ENCODE measurements at regions not wholly inside any gene's neighbourhood (a gene's known extent, or its start where the extent isn't known, plus 50 kb on each side); places are given as distances from the start of the nearest gene placed in this dataset.
"Not testable (repeated sequence)": the region's sequence is repeated elsewhere in the genome, so short reads cannot be mapped to it uniquely, and the experiment has no call there.

DNA sequence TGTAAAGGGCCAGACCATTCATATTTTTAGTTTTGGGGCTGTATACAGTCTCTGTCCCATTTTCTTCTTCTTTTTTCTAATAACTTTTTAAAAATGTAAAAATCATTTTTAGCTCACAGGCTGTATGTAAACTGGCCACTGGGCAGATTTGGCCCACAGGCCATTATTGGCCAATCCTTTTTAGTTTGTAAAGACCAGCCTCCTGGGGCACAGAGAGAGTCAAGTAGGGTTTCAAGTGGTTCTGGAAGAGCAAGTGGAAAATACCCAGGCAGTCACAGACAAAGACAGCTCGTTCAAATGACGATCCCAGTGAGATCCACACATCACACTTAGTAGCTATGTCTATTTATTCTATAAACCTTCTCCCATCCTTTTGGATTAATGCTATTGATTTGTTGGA lies 150.2 kb upstream of the ARHGAP20 start:
- DNase-seq, result no peak

DNA sequence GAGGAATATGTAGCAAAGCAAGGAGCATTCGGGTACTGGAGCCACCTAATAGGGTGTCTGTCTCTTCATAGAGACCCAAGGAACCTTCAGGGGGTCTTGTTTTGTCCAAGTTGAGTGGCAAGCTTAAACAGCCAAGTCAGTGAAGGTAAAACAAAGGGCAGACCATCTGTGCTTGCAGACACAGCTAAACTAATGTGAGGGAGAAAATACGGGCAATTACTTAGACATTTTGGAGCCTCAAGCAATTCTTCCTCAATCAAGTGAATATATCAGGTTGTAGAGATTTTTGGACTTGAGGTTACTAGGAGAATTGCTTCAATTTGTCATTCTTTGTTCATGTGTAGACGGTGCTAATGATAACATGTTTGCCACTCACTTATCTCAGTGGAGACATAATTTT lies 148.2 kb upstream of the ARHGAP20 start:
- DNase-seq, result no peak

DNA sequence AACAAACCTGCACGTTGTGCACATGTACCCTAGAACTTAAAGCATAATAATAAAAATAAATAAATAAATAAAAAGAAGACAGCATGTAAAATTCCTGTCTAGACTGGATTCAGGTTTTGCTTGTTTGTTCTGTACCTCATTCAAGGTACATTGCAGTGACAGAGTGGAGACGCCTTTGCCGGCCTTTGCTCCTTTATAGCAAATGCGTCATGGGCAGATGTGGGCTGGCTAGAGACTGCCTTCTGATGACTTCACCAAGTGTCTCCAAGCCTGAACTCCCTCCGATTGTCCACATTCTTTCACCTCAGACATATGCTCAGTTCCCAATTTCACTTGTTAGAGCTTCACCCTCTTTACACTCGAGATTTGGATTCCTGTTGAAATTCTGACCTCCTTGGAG lies 147.8 kb upstream of the ARHGAP20 start:
- DNase-seq, result no peak

GRCh38 chr11:110859240-110859840 lies 147.1 kb upstream of the ARHGAP20 start:
- DNase-seq, result no peak

GRCh38 chr11:110858547-110858921 lies 146.3 kb upstream of the ARHGAP20 start:
- no peak for DNase-seq

- no peak for DNase-seq
These were observed 145.8 kb upstream of the ARHGAP20 start for GRCh38 chr11:110857892-110858546.

DNA sequence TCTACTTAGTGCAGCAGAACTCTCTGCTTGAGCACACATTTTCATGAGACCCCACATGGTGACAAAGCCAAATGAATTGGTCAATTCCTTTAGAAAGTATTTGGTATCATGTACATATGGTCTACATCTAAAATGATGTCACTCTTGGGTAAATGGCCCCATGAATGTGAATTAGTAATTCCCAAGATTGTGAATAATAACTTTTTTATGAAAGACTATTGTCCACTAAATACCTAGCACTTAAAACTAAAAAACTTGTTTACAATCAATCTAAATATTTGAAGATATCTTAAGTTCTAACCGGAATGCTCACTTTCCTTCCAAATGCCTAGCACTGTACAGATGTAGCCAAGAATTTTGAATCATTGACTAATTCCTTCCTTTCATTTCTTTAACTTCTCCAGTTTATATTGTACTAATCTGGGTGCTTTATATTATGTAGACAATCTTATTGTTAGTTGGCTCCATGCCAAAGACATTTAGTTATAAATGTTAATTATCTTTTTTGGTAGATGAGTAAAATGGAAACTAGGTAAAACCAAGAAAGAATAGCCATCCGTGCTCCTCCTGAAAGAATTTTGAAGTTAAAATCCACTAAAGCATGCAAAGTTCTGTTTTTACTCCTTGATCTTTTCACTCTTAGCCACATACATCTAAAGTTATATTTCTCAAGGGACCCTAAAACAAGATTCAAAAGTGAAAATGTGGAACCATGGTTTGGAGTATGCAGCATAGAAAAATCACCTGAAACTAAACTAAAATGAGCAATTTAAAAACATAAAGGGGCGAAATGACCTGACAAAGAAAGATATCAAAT lies 145.0 kb upstream of the ARHGAP20 start:
- DNase-seq, result no peak

GRCh38 chr11:110856340-110856739 lies 144.1 kb upstream of the ARHGAP20 start:
- DNase-seq, result no peak

- DNase-seq, result no peak
These were observed 143.0 kb upstream of the ARHGAP20 start for GRCh38 chr11:110855191-110855590.

DNA sequence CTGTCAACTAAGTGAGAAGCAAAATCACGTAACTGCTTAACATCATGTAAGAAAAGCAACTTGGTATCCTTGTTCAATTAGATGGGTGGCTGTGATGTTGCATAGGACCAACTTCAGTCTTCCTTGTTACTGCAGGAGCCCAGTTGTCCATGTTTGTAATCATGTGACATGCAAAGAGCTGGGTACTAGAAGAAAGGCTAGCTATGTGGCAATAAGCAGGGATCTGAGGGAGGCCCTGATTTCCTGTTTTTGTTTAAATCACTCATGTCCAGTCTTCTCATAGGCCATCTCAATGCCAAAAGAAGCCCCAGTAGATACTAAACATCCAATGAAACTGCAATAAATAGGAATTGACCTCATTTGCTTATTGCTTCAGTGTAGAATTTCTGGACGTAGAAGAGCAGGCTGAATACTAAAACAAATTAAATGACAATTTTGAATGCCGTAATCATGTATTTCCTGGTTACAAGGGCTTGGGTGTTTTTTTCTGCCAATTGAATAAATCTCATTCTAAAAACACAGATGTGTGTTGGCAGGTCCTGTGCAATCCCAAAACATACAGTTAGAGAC lies 140.8 kb upstream of the ARHGAP20 start:
- peak; percentile 16 for DNase-seq

DNA sequence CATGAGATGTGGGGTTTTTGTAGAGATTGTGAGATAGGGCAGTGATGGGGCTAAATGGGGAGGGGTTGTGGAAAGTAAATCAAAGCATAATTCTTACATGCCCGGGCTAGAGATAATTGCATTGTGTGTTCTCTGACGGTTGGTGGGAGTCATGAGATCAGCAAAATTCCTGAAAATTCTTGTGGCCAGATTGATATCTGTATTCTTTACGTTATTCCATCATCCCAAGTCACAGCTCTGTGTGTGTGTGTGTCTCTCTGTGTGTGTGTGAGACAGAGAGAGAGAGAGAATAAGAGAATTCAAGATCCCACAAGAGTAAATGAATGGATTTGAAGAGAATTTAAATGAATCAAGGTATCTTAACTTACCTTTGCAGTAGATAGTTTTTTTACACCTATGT lies 138.6 kb upstream of the ARHGAP20 start:
- no peak for DNase-seq

DNA sequence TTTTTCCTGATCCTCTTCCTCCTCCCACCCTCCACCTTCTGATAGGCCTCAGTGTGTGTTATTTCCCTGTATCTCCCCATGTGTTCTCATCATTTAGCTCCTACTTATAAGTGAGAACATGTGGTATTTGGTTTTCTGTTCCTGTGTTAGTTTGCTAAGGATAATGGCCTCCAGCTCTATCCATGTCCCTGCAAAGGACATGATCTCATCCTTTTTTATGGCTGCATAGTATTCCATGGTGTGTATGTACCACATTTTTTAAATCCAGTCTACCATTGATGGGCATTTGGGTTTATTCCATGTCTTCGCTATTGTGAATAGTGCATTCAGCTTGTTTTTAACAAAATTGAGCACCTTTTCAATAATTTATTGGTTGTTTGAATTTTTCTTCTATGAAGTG lies 130.8 kb upstream of the ARHGAP20 start:
- DNase-seq, result not testable (repeated sequence)

GRCh38 chr11:110838808-110839207 lies 126.6 kb upstream of the ARHGAP20 start:
- no peak for DNase-seq

DNA sequence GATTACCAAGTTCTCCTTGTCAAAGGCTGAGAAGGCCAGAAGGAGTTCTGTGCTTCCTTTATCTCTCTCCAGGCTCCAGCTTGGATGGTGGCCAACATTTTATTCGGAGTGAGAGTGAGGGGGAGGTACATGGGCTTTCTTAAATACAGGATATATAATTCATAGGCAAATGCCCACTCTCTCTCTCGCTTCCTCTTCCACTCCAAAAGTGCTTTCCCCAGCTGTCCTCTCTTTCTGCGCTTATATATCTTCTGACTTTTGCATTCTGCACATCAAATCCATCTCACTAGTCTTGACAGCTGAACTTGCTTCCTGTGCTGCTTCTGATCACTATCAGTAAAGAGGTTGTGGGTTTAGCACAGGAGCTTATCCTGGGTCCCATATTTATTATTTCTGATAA lies 125.4 kb upstream of the ARHGAP20 start:
- peak; percentile 16 for DNase-seq

- DNase-seq, result peak; percentile 29
These were observed 122.9 kb upstream of the ARHGAP20 start for GRCh38 chr11:110835106-110835505.

- no peak for DNase-seq
These were observed 120.8 kb upstream of the ARHGAP20 start for GRCh38 chr11:110833033-110833484.

- no peak for DNase-seq
These were observed 120.3 kb upstream of the ARHGAP20 start for GRCh38 chr11:110832539-110832938.

DNA sequence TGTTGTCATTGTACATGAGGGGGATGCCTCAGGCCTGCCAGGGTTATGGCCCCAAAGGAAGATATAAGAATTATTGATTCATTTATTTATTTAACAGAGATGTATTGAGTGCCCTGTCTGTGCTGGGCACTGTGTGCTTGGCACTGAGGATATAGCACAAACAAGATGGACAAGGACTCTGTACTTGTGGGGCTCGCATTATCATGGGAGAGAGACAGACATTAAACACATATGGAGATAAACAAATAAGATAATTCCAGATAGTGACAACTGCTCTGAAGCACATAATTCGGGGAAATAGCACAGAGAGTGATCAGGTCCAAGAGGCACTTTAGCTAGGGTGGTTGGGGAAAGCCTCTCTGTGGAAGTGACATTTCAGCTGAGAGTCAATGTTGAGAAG lies 119.8 kb upstream of the ARHGAP20 start:
- DNase-seq, result no peak

- DNase-seq, result no peak
These were observed 118.5 kb upstream of the ARHGAP20 start for GRCh38 chr11:110830747-110831146.

DNA sequence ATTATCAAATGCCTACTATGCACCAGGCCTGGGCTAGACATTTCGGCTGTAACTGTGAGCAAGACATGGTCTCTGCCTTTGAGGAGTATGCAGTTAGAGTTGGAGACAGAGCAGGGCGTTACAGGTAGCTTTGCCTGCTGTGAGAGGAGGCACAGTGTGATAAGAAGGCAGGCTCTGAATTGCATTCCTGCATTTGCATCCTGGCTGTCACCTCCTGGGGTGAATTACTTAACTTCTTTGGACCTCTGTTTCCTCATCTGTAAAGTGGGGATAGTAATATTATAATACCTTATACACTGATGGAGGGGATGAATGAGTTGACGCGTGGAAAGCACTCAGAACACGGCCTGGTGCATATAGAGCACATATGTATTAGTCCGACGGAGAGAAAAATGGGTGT lies 118.1 kb upstream of the ARHGAP20 start:
- DNase-seq, result no peak

DNA sequence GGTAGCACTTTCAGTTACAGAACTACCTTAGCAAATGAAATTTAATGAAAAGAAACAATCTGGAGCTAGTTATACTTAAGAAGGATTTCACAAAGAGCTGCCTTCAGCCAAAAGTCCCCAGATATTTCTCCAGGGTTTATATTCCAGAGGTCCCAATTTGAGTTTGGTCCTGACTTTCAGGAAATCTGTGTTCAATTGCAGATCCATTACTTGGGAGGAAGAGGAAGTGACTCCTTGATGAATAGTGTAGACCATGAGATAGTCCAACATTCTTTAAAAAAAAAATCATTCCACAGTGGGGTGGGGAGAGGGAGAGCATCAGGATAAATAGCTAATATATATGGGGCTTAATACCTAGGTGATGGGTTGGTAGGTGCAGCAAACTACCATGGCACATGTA lies 117.6 kb upstream of the ARHGAP20 start:
- no peak for DNase-seq

DNA sequence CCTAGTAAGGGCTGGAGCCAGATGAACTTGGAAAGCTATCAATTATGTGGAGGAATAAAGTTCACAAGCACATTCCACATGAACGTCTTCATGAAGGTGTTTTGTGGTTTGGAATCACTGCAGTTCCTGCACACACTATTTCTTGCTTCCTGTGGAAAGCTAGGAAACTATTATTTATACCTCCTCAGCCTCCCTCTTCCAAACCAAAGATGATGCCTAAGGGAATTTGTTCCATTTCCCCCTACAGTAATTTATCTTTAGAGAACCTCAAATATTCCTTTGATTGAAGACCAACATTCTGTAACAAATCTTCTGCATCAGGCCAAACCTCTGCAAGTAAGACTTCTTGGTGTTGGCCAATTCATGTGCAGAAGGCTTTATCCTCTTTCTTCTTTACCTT lies 115.8 kb upstream of the ARHGAP20 start:
- DNase-seq, result no peak

DNA sequence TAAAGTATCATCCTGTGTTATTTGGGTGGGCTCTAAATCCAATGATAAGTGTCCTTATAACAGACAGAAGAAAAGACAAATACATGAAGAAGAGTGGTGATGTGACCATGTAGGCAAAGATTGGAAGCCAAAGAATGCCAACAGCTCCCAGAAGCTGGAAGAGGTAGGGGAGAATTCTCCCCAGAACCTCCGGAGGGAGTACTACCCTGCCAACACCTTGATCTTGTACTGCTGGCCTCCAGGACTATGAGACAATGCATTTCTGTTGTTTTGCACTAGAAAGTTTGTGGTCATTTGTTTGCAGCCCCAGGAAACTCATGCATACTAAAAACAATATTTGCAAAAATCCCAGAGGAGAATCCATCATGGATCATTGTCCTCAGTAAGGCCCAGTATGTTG lies 115.0 kb upstream of the ARHGAP20 start:
- no peak for DNase-seq
